GM23338 (cell line): ENCODE measurements at regions not wholly inside any gene's neighbourhood (a gene's known extent, or its start where the extent isn't known, plus 50 kb on each side); places are given as distances from the start of the nearest gene placed in this dataset.

Experiments
- ATAC-seq: fragments of 200-7000 bp; cut with Tn5 transposase; 3 replicates; pipeline ENCODE4 v1.9.1; 2020
- DNase-seq: peaks from one replicate; pipeline ENCODE4 v3.0.0-alpha.2; 2015; ENCODE audit warnings: low spot score
- H2AFZ ChIP-seq: fragments of 200-600 bp; sonication (generic); 2 replicates; pipeline ENCODE4 v1.8.0; 2016; ENCODE audit warnings: antibody characterized with exemption, mild to moderate bottlenecking, moderate library complexity
- H3F3A ChIP-seq: fragments of 200-600 bp; sonication (generic); replicated peaks from 2 replicates; pipeline ENCODE4 v1.8.0; 2017; ENCODE audit warnings: antibody characterized with exemption, mixed run types, low read depth
- H3K27ac ChIP-seq: fragments of 200-600 bp; sonication (generic); 2 replicates; pipeline ENCODE4 v1.6.1; 2016; ENCODE audit warnings: low read depth
- H3K27me3 ChIP-seq: fragments of 200-600 bp; sonication (generic); 2 replicates; pipeline ENCODE4 v1.8.0; 2016; ENCODE audit warnings: mild to moderate bottlenecking, mixed run types, moderate library complexity; ENCODE audit not compliant: insufficient read depth
- H3K36me3 ChIP-seq: fragments of 200-600 bp; sonication (generic); 2 replicates; pipeline ENCODE4 v1.8.0; 2016; ENCODE audit warnings: mild to moderate bottlenecking; ENCODE audit not compliant: insufficient read depth
- H3K4me1 ChIP-seq: fragments of 200-600 bp; sonication (generic); 2 replicates; pipeline ENCODE4 v1.8.0; 2016; ENCODE audit warnings: mild to moderate bottlenecking, moderate library complexity; ENCODE audit not compliant: insufficient read depth
- H3K4me2 ChIP-seq: fragments of 200-600 bp; sonication (generic); 2 replicates; pipeline ENCODE4 v1.7.1; 2017; ENCODE audit warnings: mixed run types
- H3K4me3 ChIP-seq: fragments of 200-600 bp; sonication (generic); 2 replicates; pipeline ENCODE4 v1.6.1; 2016; ENCODE audit warnings: mixed run types
- H3K79me2 ChIP-seq: fragments of 200-600 bp; sonication (generic); replicated peaks from 2 replicates; pipeline ENCODE4 v1.8.0; 2017; ENCODE audit warnings: mild to moderate bottlenecking; ENCODE audit not compliant: insufficient read depth
- H3K9me2 ChIP-seq: fragments of 200-600 bp; sonication (generic); 2 replicates; pipeline ENCODE4 v1.8.0; 2017; ENCODE audit not compliant: insufficient read depth
- H4K20me1 ChIP-seq: fragments of 200-600 bp; sonication (generic); replicated peaks from 2 replicates; pipeline ENCODE4 v1.8.0; 2017; ENCODE audit warnings: mild to moderate bottlenecking; ENCODE audit not compliant: insufficient read depth
- H3K27ac Mint-ChIP-seq: 2 replicates; pipeline ENCODE4 v1.8.0; 2020; ENCODE audit warnings: inconsistent platforms, mild to moderate bottlenecking, moderate library complexity, mixed read lengths
- H3K27me3 Mint-ChIP-seq: 3 replicates; pipeline ENCODE4 v1.8.0; 2022; ENCODE audit warnings: low read depth, mild to moderate bottlenecking, moderate library complexity, mixed read lengths, inconsistent platforms; ENCODE audit not compliant: insufficient read depth, poor library complexity
- H3K36me3 Mint-ChIP-seq: 3 replicates; pipeline ENCODE4 v1.8.0; 2021; ENCODE audit warnings: low read depth, mild to moderate bottlenecking, inconsistent platforms, moderate library complexity, mixed read lengths
- H3K4me1 Mint-ChIP-seq: 3 replicates; pipeline ENCODE4 v1.8.0; 2020; ENCODE audit warnings: mild to moderate bottlenecking, inconsistent platforms, mixed read lengths
- H3K4me3 Mint-ChIP-seq: 3 replicates; pipeline ENCODE4 v1.8.0; 2021; ENCODE audit warnings: moderate library complexity, mild to moderate bottlenecking, inconsistent platforms, mixed read lengths
- H3K9me3 Mint-ChIP-seq: 3 replicates; pipeline ENCODE4 v1.8.0; 2020; ENCODE audit warnings: moderate library complexity, mild to moderate bottlenecking, inconsistent platforms, mixed read lengths
- CTCF ChIP-seq, 2 experiments: fragments of 200-600 bp in 1 of 2; sonication (generic) in 1 of 2; conservative IDR thresholded peaks; 2 replicates each; pipeline versions ENCODE4 v1.5.1 to v1.6.1; 2016 to 2017; ENCODE audit warnings: antibody characterized with exemption in 2 of 2, low read depth in 2 of 2, mild to moderate bottlenecking in 2 of 2, moderate library complexity in 1 of 2
- ETS1 ChIP-seq: IDR thresholded peaks from 2 replicates; pipeline ENCODE4 v1.6.1; 2016; ENCODE audit warnings: antibody characterized with exemption
- EZH2 ChIP-seq: fragments of 200-600 bp; sonication (generic); IDR thresholded peaks from one replicate; pipeline ENCODE4 v1.8.0; 2017; ENCODE audit warnings: antibody characterized with exemption, mild to moderate bottlenecking, low read depth; ENCODE audit not compliant: unreplicated experiment
- JUNB ChIP-seq: IDR thresholded peaks from one replicate; pipeline ENCODE4 v1.6.1; 2016; ENCODE audit warnings: antibody characterized with exemption; ENCODE audit not compliant: unreplicated experiment
- NANOG ChIP-seq: IDR thresholded peaks from 2 replicates; pipeline ENCODE4 v1.6.1; 2016; ENCODE audit warnings: antibody characterized with exemption, borderline replicate concordance
- POLR2AphosphoS5 ChIP-seq: IDR thresholded peaks from 2 replicates; pipeline ENCODE4 v1.6.1; 2016; ENCODE audit warnings: antibody characterized with exemption, low read depth
- STAT1 ChIP-seq: IDR thresholded peaks from one replicate; pipeline ENCODE4 v1.6.1; 2016; ENCODE audit warnings: antibody characterized with exemption; ENCODE audit not compliant: unreplicated experiment
- ZNF114 ChIP-seq: fragments of 250-450 bp; sonication (Bioruptor Pico); IDR thresholded peaks from 2 replicates; pipeline ENCODE4 v1.5.0; 2020; ENCODE audit warnings: mild to moderate bottlenecking, moderate library complexity
- ZNF331 ChIP-seq: fragments of 250-450 bp; sonication (Bioruptor Pico); IDR thresholded peaks from 2 replicates; pipeline ENCODE4 v1.5.0; 2020; ENCODE audit warnings: low read depth, mild to moderate bottlenecking, moderate library complexity
- ZNF462 ChIP-seq: fragments of 250-450 bp; sonication (Bioruptor Pico); IDR thresholded peaks from 2 replicates; pipeline ENCODE4 v1.5.0; 2020; ENCODE audit warnings: mild to moderate bottlenecking, moderate library complexity

- DNase-seq, result no peak
- H3K4me1 Mint-ChIP-seq, result peaks cover 9% of the 10 kb centered on the region
- H3K79me2 ChIP-seq, result no peaks in the 10 kb centered on the region
- H3K27me3 ChIP-seq, result peaks cover 27% of the 10 kb centered on the region
- no peak overlapping the region for H3K27ac Mint-ChIP-seq
- H3K36me3 ChIP-seq, result no peaks in the 10 kb centered on the region
- H3K4me2 ChIP-seq, result no peak overlapping the region
- H3K9me2 ChIP-seq, result no peaks in the 10 kb centered on the region; the same call in 1 of the 2 replicates
- H2AFZ ChIP-seq, result no peak overlapping the region
- no peak; the same call in 2 of the 3 replicates for ATAC-seq
- no peaks in the 10 kb centered on the region for H3K4me1 ChIP-seq
- H3K4me3 Mint-ChIP-seq, result no peak overlapping the region
- H3K36me3 Mint-ChIP-seq, result no peaks in the 10 kb centered on the region
- H3K4me3 ChIP-seq, result no peak overlapping the region
- peaks cover 11% of the 10 kb centered on the region for H3K27me3 Mint-ChIP-seq
- H3F3A ChIP-seq, result no peaks in the 10 kb centered on the region
- no peaks in the 10 kb centered on the region; the same call in 2 of the 3 replicates for H3K9me3 Mint-ChIP-seq
- H4K20me1 ChIP-seq, result no peaks in the 10 kb centered on the region
- no peak for TF ChIP-seq EZH2
- TF ChIP-seq CTCF (conservative IDR thresholded peaks at IDR 0.05; ENCODE audit: low read depth in 2 of 2), result 0 out of 4 replicates have a peak, but pooled peaks of 1 of the 2 experiments have one; percentile 26
- no peak overlapping the region for H3K27ac ChIP-seq
Measured at GRCh38 chr12:53804429-53804828, 52.6 kb upstream of the CISTR start.

- H3K36me3 Mint-ChIP-seq, result no peaks in the 10 kb centered on the region
- H3K4me1 Mint-ChIP-seq, result peaks cover 9% of the 10 kb centered on the region
- Histone ChIP-seq H4K20me1 (no peaks in the 10 kb centered on the region), H3K4me2 (no peak overlapping the region), H3K36me3 (no peaks in the 10 kb centered on the region), H3F3A (no peaks in the 10 kb centered on the region), H3K4me3 (no peak overlapping the region), H3K9me2 (no peaks in the 10 kb centered on the region; the same call in 1 of the 2 replicates), H2AFZ (no peak overlapping the region), H3K4me1 (no peaks in the 10 kb centered on the region), H3K27ac (no peak overlapping the region), H3K79me2 (no peaks in the 10 kb centered on the region), H3K27me3 (peaks cover 30% of the 10 kb centered on the region)
- DNase-seq (no peak), ATAC-seq (no peak)
- H3K27me3 Mint-ChIP-seq, result peaks cover 11% of the 10 kb centered on the region
- no peak overlapping the region for H3K4me3 Mint-ChIP-seq
- H3K9me3 Mint-ChIP-seq, result no peaks in the 10 kb centered on the region; the same call in 2 of the 3 replicates
- H3K27ac Mint-ChIP-seq, result no peak overlapping the region
- TF ChIP-seq ZNF114, result no peak
- no peak for TF ChIP-seq JUNB
- no peak for TF ChIP-seq CTCF (conservative IDR thresholded peaks at IDR 0.05; ENCODE audit: low read depth in 2 of 2)
- no peak for TF ChIP-seq NANOG
- no peak for TF ChIP-seq ETS1
- no peak for TF ChIP-seq ZNF331
- TF ChIP-seq POLR2AphosphoS5, result no peak
- TF ChIP-seq ZNF462 (CRISPR knock-in tag), result no peak
- TF ChIP-seq STAT1, result no peak
Measured at GRCh38 chr12:53805067-53805466, 53.3 kb upstream of the CISTR start.
